PC-3 (cell line): ENCODE measurements at regions not wholly inside any gene's neighbourhood (a gene's known extent, or its start where the extent isn't known, plus 50 kb on each side); places are given as distances from the start of the nearest gene placed in this dataset.

Experiments used
- ATAC-seq: fragments of 200-7000 bp; cut with Tn5 transposase; 2 replicates; pipeline ENCODE4 v1.9.1; 2020; ENCODE audit warnings: mild to moderate bottlenecking, moderate library complexity
- BruUV-seq: library from RNA; stranded (reverse); fragments of 400-500 nt; replicated peaks from 2 replicates; lab custom pipeline; 2021; lab: Mats Ljungman, UMichigan
- CTCF ChIA-PET: fragments of 300-600 bp; sonication (Branson Sonifier 250); formaldehyde crosslinking; loops from one replicate; lab custom pipeline; 2022; ENCODE audit warnings: antibody characterized with exemption; lab: Charles Lee
- POLR2A ChIA-PET: fragments of 300-600 bp; sonication (Branson Sonifier 250); formaldehyde crosslinking; loops from one replicate; lab custom pipeline; 2022; ENCODE audit warnings: antibody characterized with exemption; ENCODE audit not compliant: unreplicated experiment; lab: Charles Lee
- DNase-seq: peaks from one replicate; pipeline ENCODE4 v3.0.0-alpha.2; 2015
- H2AFZ ChIP-seq: fragments of 300-600 bp; sonication (generic); 2 replicates; pipeline ENCODE4 v1.6.0; 2016; ENCODE audit warnings: antibody characterized with exemption, low read length
- H3F3A ChIP-seq: fragments of 300-600 bp; sonication (generic); one replicate; pipeline ENCODE4 v1.6.0; 2017; ENCODE audit warnings: antibody characterized with exemption, low read length, control low read depth, mild to moderate bottlenecking; ENCODE audit not compliant: unreplicated experiment
- H3K27ac ChIP-seq: fragments of 300-600 bp; sonication (generic); 2 replicates; pipeline ENCODE4 v1.5.1; 2016; ENCODE audit warnings: mild to moderate bottlenecking, low read length
- H3K27me3 ChIP-seq: fragments of 300-600 bp; sonication (generic); 2 replicates; pipeline ENCODE4 v1.6.1; 2016; ENCODE audit warnings: low read length, mixed read lengths
- H3K36me3 ChIP-seq: fragments of 300-600 bp; sonication (generic); 2 replicates; pipeline ENCODE4 v1.6.1; 2016; ENCODE audit warnings: low read depth, mixed run types, low read length, mixed read lengths
- H3K4me1 ChIP-seq: fragments of 300-600 bp; sonication (generic); 2 replicates; pipeline ENCODE4 v1.5.1; 2016; ENCODE audit warnings: low read length; ENCODE audit not compliant: insufficient read depth
- H3K4me2 ChIP-seq: fragments of 300-600 bp; sonication (generic); 2 replicates; pipeline ENCODE4 v1.6.0; 2016; ENCODE audit warnings: low read length
- H3K4me3 ChIP-seq: fragments of 300-600 bp; sonication (generic); 2 replicates; pipeline ENCODE4 v1.5.1; 2016; ENCODE audit warnings: mild to moderate bottlenecking, low read length, mixed read lengths
- H3K79me2 ChIP-seq: fragments of 300-600 bp; sonication (generic); 2 replicates; pipeline ENCODE4 v1.6.1; 2017; ENCODE audit warnings: low read length, mixed read lengths
- H3K9ac ChIP-seq: fragments of 300-600 bp; sonication (generic); 2 replicates; pipeline ENCODE4 v1.6.0; 2016; ENCODE audit warnings: mild to moderate bottlenecking, low read length
- H3K9me2 ChIP-seq: fragments of 300-600 bp; sonication (generic); replicated peaks from 2 replicates; pipeline ENCODE4 v1.6.1; 2016; ENCODE audit warnings: mixed run types, low read length, mixed read lengths
- H3K9me3 ChIP-seq: fragments of 300-600 bp; sonication (generic); 2 replicates; pipeline ENCODE4 v1.6.1; 2016; ENCODE audit warnings: low read length, mixed read lengths
- H4K20me1 ChIP-seq: fragments of 300-600 bp; sonication (generic); 2 replicates; pipeline ENCODE4 v1.6.1; 2016; ENCODE audit warnings: low read length, mixed read lengths
- EZH2 ChIP-seq: fragments of 300-600 bp; sonication (generic); IDR thresholded peaks from one replicate; pipeline ENCODE4 v1.6.1; 2017; ENCODE audit warnings: antibody characterized with exemption, mild to moderate bottlenecking, low read length; ENCODE audit not compliant: unreplicated experiment
- EZH2phosphoT487 ChIP-seq: fragments of 300-600 bp; sonication (generic); IDR thresholded peaks from 2 replicates; pipeline ENCODE4 v1.6.1; 2018; ENCODE audit warnings: mild to moderate bottlenecking, antibody characterized with exemption, low read length, borderline replicate concordance
- intact Hi-C: fragments of 100-400 bp; cut with micrococcal nuclease; formaldehyde crosslinking; loops from 2 replicates; pipeline ENCODE4 v1.9.0; 2023
- TF ChIP-seq, protein P1 (sequence below): fragments of 300-600 bp; sonication (generic); conservative IDR thresholded peaks from 2 replicates; pipeline ENCODE4 v1.5.1; 2017; ENCODE audit warnings: antibody characterized with exemption, low read depth, mild to moderate bottlenecking, low read length

DNA sequence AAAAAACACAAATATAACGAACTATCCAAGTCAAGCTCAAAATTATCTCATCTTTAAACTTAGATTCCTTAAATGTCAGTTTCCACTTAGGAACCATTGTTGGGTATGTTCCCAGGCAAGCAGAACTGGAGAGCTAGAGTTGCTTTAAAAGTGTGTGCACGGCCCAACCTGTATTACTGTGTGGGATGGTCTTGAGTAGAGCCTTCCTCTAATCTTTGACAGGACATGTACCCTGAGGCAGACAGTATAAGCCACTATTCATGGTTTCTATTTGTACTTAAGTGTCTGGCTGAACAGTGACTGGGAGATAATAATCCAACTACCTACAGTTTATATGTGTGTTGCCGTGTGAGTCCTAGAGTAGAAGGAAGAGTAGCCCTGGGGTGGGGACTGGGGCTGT lies 239.7 kb downstream of the GPD2 start:
- Histone ChIP-seq H3K36me3 (no peaks in the 10 kb centered on the region), H3K27me3 (no peaks in the 10 kb centered on the region), H3F3A (no peaks in the 10 kb centered on the region), H3K9me3 (no peaks in the 10 kb centered on the region), H2AFZ (no peak overlapping the region), H3K4me2 (no peak overlapping the region), H3K9ac (no peak overlapping the region), H3K9me2 (no peaks in the 10 kb centered on the region), H3K79me2 (no peaks in the 10 kb centered on the region), H3K4me3 (no peak overlapping the region), H3K4me1 (peaks cover 13% of the 10 kb centered on the region), H4K20me1 (no peaks in the 10 kb centered on the region), H3K27ac (no peak overlapping the region)
- TF ChIP-seq EZH2phosphoT487 (no peak), EZH2 (no peak)
- TF ChIP-seq, protein P1, sequence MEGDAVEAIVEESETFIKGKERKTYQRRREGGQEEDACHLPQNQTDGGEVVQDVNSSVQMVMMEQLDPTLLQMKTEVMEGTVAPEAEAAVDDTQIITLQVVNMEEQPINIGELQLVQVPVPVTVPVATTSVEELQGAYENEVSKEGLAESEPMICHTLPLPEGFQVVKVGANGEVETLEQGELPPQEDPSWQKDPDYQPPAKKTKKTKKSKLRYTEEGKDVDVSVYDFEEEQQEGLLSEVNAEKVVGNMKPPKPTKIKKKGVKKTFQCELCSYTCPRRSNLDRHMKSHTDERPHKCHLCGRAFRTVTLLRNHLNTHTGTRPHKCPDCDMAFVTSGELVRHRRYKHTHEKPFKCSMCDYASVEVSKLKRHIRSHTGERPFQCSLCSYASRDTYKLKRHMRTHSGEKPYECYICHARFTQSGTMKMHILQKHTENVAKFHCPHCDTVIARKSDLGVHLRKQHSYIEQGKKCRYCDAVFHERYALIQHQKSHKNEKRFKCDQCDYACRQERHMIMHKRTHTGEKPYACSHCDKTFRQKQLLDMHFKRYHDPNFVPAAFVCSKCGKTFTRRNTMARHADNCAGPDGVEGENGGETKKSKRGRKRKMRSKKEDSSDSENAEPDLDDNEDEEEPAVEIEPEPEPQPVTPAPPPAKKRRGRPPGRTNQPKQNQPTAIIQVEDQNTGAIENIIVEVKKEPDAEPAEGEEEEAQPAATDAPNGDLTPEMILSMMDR, result no peak
- intact Hi-C loops, result no loop called here
- POLR2A ChIA-PET, result no interaction called here
- no TSS peak for BruUV-seq
- ATAC-seq, result no peak
- CTCF ChIA-PET, result no interaction called here
- DNase-seq, result no peak

DNA sequence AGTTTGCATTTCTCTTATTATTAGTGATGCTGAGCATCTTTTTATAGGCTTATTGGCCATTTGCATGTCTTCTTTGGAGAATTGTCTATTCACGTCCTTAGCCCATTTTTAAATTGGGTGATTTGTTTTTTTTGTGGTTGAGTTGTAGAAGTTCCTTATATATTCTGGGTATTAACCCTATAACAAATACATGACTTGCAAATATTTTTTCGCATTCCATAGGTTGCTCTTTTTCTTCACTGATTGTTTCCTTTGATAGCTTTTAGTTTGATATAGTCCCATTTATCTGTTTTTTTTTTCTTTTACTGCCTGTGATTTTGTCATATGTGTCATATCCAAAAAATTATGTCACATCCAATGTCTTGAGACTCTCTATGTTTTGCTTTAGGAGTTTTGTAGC lies 243.6 kb downstream of the GPD2 start:
- no peaks in the 10 kb centered on the region for H3K4me1 ChIP-seq
- no peaks in the 10 kb centered on the region for H3K9me3 ChIP-seq
- DNase-seq (no peak), ATAC-seq (no peak)
- no peaks in the 10 kb centered on the region for H4K20me1 ChIP-seq
- CTCF ChIA-PET, result no interaction called here
- H3K36me3 ChIP-seq, result no peaks in the 10 kb centered on the region
- no peaks in the 10 kb centered on the region for H3K79me2 ChIP-seq
- H3K27me3 ChIP-seq, result no peaks in the 10 kb centered on the region
- H2AFZ ChIP-seq, result no peak overlapping the region
- BruUV-seq, result no TSS peak
- H3K27ac ChIP-seq, result no peak overlapping the region
- H3K4me3 ChIP-seq, result no peak overlapping the region
- H3K9me2 ChIP-seq, result no peaks in the 10 kb centered on the region
- POLR2A ChIA-PET, result no interaction called here
- no peaks in the 10 kb centered on the region for H3F3A ChIP-seq
- H3K9ac ChIP-seq, result no peak overlapping the region
- TF ChIP-seq EZH2phosphoT487 (no peak), EZH2 (no peak)
- TF ChIP-seq, protein P1, result no peak
- H3K4me2 ChIP-seq, result no peak overlapping the region
- intact Hi-C loops, result no loop called here

DNA sequence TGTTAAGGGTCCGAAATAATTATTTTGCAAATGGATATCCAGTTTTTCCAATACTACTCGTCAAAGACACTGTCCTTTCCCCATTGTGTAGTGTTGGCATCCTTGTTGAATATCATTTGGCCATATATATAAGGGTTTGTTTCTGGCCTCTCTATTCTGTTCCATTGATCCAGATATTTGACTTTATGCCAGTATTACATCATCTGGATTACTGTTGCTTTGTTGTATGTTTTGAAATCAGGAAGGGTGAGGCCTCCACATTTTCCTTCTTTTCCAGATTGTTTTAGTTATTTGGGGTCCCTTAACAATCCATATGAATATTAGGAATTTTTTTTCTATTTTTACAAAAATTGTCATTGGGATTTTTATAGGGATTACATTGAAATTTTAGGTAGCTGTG lies 244.1 kb downstream of the GPD2 start:
- Histone ChIP-seq H3K79me2 (no peaks in the 10 kb centered on the region), H3K4me2 (no peak overlapping the region), H3F3A (no peaks in the 10 kb centered on the region), H3K9me3 (no peaks in the 10 kb centered on the region), H3K27me3 (no peaks in the 10 kb centered on the region), H4K20me1 (no peaks in the 10 kb centered on the region), H3K27ac (no peak overlapping the region), H3K4me3 (no peak overlapping the region), H3K9me2 (no peaks in the 10 kb centered on the region), H3K9ac (no peak overlapping the region), H2AFZ (no peak overlapping the region), H3K36me3 (no peaks in the 10 kb centered on the region), H3K4me1 (no peaks in the 10 kb centered on the region)
- TF ChIP-seq, protein P1, result no peak
- TF ChIP-seq EZH2phosphoT487, result no peak
- TF ChIP-seq EZH2, result no peak
- no peak for ATAC-seq
- no peak for DNase-seq
- intact Hi-C loops, result no loop called here
- no TSS peak for BruUV-seq
- CTCF ChIA-PET, result no interaction called here
- POLR2A ChIA-PET, result no interaction called here
